ENCODE measurements at regions not wholly inside any gene's neighbourhood (a gene's known extent, or its start where the extent isn't known, plus 50 kb on each side); places are given as distances from the start of the nearest gene placed in this dataset.
"Not testable (repeated sequence)": the region's sequence is repeated elsewhere in the genome, so short reads cannot be mapped to it uniquely, and the experiment has no call there.

DNA sequence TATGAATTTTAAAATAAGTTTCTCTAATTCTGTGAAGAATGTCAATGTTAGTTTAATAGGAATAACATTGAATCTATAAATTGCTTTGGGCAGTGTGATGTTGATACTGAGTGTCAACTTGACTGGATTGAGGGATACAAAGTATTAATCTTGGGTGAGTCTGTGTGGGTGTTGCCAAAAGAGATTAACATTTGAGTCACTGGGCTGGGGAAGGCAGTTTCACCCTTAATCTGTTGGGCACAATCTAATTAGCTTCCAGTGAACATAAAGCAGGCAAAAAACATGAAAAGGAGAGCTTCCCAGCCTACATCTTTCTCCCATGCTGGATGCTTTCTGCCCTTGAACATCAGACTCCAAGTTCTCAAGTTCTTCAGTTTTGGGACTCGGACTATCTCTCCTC is 832.0 kb upstream of the ARRDC3 start:
- Histone ChIP-seq H3K27ac (replicated peaks) (no peak overlapping the region), H3K4me3 (replicated peaks; ENCODE audit: insufficient read depth, low read length) (no peak overlapping the region), H3K27me3 (ENCODE audit: insufficient read depth, poor library complexity, severe bottlenecking) (no peaks in the 10 kb centered on the region)
- TF ChIP-seq, protein P1, sequence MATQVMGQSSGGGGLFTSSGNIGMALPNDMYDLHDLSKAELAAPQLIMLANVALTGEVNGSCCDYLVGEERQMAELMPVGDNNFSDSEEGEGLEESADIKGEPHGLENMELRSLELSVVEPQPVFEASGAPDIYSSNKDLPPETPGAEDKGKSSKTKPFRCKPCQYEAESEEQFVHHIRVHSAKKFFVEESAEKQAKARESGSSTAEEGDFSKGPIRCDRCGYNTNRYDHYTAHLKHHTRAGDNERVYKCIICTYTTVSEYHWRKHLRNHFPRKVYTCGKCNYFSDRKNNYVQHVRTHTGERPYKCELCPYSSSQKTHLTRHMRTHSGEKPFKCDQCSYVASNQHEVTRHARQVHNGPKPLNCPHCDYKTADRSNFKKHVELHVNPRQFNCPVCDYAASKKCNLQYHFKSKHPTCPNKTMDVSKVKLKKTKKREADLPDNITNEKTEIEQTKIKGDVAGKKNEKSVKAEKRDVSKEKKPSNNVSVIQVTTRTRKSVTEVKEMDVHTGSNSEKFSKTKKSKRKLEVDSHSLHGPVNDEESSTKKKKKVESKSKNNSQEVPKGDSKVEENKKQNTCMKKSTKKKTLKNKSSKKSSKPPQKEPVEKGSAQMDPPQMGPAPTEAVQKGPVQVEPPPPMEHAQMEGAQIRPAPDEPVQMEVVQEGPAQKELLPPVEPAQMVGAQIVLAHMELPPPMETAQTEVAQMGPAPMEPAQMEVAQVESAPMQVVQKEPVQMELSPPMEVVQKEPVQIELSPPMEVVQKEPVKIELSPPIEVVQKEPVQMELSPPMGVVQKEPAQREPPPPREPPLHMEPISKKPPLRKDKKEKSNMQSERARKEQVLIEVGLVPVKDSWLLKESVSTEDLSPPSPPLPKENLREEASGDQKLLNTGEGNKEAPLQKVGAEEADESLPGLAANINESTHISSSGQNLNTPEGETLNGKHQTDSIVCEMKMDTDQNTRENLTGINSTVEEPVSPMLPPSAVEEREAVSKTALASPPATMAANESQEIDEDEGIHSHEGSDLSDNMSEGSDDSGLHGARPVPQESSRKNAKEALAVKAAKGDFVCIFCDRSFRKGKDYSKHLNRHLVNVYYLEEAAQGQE (IDR thresholded peaks at IDR 0.05; ENCODE audit: insufficient replicate concordance, low read depth) = no peak
- TF ChIP-seq SPI1 (IDR thresholded peaks at IDR 0.05; ENCODE audit: borderline replicate concordance, low read depth) = no peak
- TF ChIP-seq POLR2AphosphoS5 (IDR thresholded peaks at IDR 0.05; ENCODE audit: low read depth) = no peak
- TF ChIP-seq, protein P2, sequence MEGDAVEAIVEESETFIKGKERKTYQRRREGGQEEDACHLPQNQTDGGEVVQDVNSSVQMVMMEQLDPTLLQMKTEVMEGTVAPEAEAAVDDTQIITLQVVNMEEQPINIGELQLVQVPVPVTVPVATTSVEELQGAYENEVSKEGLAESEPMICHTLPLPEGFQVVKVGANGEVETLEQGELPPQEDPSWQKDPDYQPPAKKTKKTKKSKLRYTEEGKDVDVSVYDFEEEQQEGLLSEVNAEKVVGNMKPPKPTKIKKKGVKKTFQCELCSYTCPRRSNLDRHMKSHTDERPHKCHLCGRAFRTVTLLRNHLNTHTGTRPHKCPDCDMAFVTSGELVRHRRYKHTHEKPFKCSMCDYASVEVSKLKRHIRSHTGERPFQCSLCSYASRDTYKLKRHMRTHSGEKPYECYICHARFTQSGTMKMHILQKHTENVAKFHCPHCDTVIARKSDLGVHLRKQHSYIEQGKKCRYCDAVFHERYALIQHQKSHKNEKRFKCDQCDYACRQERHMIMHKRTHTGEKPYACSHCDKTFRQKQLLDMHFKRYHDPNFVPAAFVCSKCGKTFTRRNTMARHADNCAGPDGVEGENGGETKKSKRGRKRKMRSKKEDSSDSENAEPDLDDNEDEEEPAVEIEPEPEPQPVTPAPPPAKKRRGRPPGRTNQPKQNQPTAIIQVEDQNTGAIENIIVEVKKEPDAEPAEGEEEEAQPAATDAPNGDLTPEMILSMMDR (IDR thresholded peaks at IDR 0.05; ENCODE audit: insufficient read depth, low read length) = no peak
- TF ChIP-seq GABPA (IDR thresholded peaks at IDR 0.05; ENCODE audit: low read depth) = no peak
- DNase-seq (ENCODE audit: low read depth in 1 of 2, low spot score in 1 of 2) = no peak

- DNase-seq (ENCODE audit: low read depth in 1 of 2, low spot score in 1 of 2) = no peak
- Histone ChIP-seq H3K27ac (replicated peaks) (no peak overlapping the region), H3K4me3 (replicated peaks; ENCODE audit: insufficient read depth, low read length) (no peak overlapping the region), H3K27me3 (ENCODE audit: insufficient read depth, poor library complexity, severe bottlenecking) (no peaks in the 10 kb centered on the region)
- no peak for TF ChIP-seq GABPA (IDR thresholded peaks at IDR 0.05; ENCODE audit: low read depth)
- no peak for TF ChIP-seq SPI1 (IDR thresholded peaks at IDR 0.05; ENCODE audit: borderline replicate concordance, low read depth)
- TF ChIP-seq, protein P2 (IDR thresholded peaks at IDR 0.05; ENCODE audit: insufficient read depth, low read length) = no peak
- no peak for TF ChIP-seq POLR2AphosphoS5 (IDR thresholded peaks at IDR 0.05; ENCODE audit: low read depth)
- TF ChIP-seq, protein P1 (IDR thresholded peaks at IDR 0.05; ENCODE audit: insufficient replicate concordance, low read depth) = no peak
Observed at GRCh38 chr5:92208265-92208664, 825.1 kb upstream of the ARRDC3 start.

DNA sequence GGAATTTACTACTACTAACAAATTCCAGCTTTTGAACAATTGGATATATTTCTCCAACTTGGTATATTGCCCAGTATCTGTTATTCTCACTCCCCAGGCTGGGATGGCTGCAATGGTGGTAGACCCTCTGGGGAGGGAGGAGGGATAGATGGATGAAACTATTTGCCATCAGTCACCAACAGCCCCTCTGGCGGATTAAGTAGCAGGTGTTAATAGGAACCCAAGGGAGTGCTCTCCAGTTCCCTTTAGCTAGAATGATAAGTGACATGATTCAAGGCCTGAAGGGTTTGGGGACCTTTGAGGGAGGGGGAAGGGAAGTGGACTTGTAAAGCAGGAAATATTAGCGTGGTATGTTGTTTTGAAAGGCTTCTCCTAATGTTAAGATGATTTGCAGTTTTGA is 824.0 kb upstream of the ARRDC3 start:
- TF ChIP-seq SPI1 (IDR thresholded peaks at IDR 0.05; ENCODE audit: borderline replicate concordance, low read depth) (no peak), GABPA (IDR thresholded peaks at IDR 0.05; ENCODE audit: low read depth) (no peak), POLR2AphosphoS5 (IDR thresholded peaks at IDR 0.05; ENCODE audit: low read depth) (no peak)
- Histone ChIP-seq H3K27ac (replicated peaks) (no peak overlapping the region), H3K4me3 (replicated peaks; ENCODE audit: insufficient read depth, low read length) (no peak overlapping the region), H3K27me3 (ENCODE audit: insufficient read depth, poor library complexity, severe bottlenecking) (no peaks in the 10 kb centered on the region)
- DNase-seq (ENCODE audit: low read depth in 1 of 2, low spot score in 1 of 2) = no peak

DNA sequence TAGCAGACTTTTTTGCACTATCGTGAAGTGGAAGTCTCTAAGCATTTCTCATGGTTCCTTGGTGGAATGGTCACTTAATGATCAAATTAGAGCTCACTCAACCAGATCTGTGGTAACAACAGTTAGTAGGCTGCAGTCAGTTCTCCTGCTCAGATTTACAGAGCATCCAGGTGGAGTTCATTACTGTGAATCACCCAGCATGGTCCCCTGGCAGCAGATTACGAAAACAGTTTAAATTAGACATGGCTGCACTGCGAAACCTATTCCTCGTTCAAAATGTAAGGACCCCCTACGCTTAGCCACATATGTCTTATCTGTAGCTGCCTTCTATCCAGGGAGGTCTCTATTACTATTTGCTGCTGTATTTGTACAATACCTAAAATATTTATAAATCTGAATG is 823.6 kb upstream of the ARRDC3 start:
- H3K27me3 ChIP-seq (ENCODE audit: insufficient read depth, poor library complexity, severe bottlenecking) = no peaks in the 10 kb centered on the region
- no peak overlapping the region for H3K4me3 ChIP-seq (replicated peaks; ENCODE audit: insufficient read depth, low read length)
- TF ChIP-seq, protein P2 (IDR thresholded peaks at IDR 0.05; ENCODE audit: insufficient read depth, low read length) = no peak
- TF ChIP-seq GABPA (IDR thresholded peaks at IDR 0.05; ENCODE audit: low read depth) (no peak), POLR2AphosphoS5 (IDR thresholded peaks at IDR 0.05; ENCODE audit: low read depth) (no peak), SPI1 (IDR thresholded peaks at IDR 0.05; ENCODE audit: borderline replicate concordance, low read depth) (no peak)
- TF ChIP-seq, protein P1 (IDR thresholded peaks at IDR 0.05; ENCODE audit: insufficient replicate concordance, low read depth) = no peak
- no peak overlapping the region for H3K27ac ChIP-seq (replicated peaks)
- no peak for DNase-seq (ENCODE audit: low read depth in 1 of 2, low spot score in 1 of 2)

DNA sequence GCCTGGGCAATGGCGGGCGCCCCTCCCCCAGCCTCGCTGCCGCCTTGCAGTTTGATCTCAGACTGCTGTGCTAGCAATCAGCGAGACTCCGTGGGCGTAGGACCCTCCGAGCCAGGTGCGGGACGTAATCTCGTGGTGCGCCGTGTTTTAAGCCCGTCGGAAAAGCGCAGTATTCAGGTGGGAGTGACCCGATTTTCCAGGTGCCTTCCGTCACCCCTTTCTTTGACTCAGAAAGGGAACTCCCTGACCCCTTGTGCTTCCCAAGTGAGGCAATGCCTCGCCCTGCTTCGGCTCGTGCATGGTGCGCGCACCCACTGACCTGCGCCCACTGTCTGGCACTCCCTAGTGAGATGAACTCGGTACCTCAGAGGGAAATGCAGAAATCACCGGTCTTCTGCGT is 815.9 kb upstream of the ARRDC3 start:
- not testable (repeated sequence) for DNase-seq (ENCODE audit: low read depth in 1 of 2, low spot score in 1 of 2); H3K27ac ChIP-seq (replicated peaks); H3K27me3 ChIP-seq (ENCODE audit: insufficient read depth, poor library complexity, severe bottlenecking); H3K4me3 ChIP-seq (replicated peaks; ENCODE audit: insufficient read depth, low read length)

All from HL-60 (cell line).